ENCODE measurements at regions not wholly inside any gene's neighbourhood (a gene's known extent, or its start where the extent isn't known, plus 50 kb on each side); places are given as distances from the start of the nearest gene placed in this dataset.

DNA sequence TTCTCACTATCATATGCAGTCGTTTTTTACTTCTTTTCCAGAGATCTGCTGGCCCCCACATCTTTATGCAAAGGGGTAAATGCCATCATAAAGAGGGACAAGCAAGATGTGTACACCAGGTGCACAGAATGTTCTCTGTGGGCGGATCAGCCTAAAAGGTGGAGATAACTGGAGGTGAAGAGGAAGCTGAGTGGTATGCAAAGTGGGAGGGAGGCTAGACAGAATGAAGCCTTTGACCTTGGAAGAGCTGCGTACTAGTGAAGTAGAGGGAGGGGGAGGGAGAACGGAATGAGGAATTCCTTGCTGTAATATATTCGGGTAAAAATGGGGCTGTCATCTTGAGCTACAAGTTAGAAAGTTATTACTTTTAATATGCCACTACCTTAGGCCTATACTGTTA, 287.5 kb upstream of the VRK2 start:
- no peaks in the 10 kb centered on the region for H3K27me3 ChIP-seq (ENCODE audit: insufficient read depth in 3 of 3, low read length in 2 of 3)
- peaks cover 5% of the 10 kb centered on the region for H3K4me1 ChIP-seq
- no peak for DNase-seq
- WGBS, 3 donors: 38 to 50% (median 43%) methylated on average over 5 of the region's 5 CpGs
- intact Hi-C loops (cut with DNase I): loop anchor here in 1 of 2 donors (5.0 kb wide), 1 partner anchor 688 kb away; no protein-coding TSS in a partner anchor
- no peak overlapping the region for H3K4me3 ChIP-seq
- H3K36me3 ChIP-seq (ENCODE audit: insufficient read depth in 1 of 2, low read depth in 1 of 2): no peaks in the 10 kb centered on the region
- TF ChIP-seq, protein P1, sequence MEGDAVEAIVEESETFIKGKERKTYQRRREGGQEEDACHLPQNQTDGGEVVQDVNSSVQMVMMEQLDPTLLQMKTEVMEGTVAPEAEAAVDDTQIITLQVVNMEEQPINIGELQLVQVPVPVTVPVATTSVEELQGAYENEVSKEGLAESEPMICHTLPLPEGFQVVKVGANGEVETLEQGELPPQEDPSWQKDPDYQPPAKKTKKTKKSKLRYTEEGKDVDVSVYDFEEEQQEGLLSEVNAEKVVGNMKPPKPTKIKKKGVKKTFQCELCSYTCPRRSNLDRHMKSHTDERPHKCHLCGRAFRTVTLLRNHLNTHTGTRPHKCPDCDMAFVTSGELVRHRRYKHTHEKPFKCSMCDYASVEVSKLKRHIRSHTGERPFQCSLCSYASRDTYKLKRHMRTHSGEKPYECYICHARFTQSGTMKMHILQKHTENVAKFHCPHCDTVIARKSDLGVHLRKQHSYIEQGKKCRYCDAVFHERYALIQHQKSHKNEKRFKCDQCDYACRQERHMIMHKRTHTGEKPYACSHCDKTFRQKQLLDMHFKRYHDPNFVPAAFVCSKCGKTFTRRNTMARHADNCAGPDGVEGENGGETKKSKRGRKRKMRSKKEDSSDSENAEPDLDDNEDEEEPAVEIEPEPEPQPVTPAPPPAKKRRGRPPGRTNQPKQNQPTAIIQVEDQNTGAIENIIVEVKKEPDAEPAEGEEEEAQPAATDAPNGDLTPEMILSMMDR (IDR thresholded peaks at IDR 0.05): no peak
- H3K27ac ChIP-seq: no peak overlapping the region
- H3K9me3 ChIP-seq: no peaks in the 10 kb centered on the region
- ATAC-seq: peak in 1 of 4 donors; percentile 16

DNA sequence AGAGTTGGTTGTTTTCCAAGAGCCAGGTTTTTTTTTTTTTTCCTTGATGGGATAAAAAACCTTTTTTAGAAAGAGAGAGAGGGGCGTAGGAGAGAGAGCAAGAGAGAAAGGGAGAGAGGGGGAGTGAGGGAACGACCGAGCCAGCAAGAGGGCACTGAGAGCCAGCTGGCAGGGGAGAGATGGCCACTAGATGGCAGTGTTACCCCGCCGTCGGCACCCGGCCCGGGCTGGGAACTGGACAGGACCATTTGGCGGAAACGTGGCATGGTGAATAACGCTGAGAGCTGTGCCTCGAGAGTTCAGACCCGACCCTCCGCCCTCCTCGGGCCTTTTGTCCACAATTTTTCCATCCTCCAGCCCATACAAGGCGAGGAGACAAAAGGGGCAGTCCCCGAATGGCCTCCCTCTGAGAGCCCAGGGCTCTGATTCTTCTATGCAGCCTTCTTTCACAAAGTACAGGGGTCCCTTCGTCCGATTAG, 286.7 kb upstream of the VRK2 start:
- H3K4me3 ChIP-seq: peak overlapping the region; percentile 50
- peak; percentile 90 to 99 (median 96) for ATAC-seq
- H3K36me3 ChIP-seq (ENCODE audit: insufficient read depth in 1 of 2, low read depth in 1 of 2): no peaks in the 10 kb centered on the region
- no peak overlapping the region for H3K27ac ChIP-seq
- WGBS, 3 donors: 1% methylated on average over 19 of the region's 19 CpGs
- TF ChIP-seq, protein P1 (IDR thresholded peaks at IDR 0.05): peak; percentile 95
- peak; percentile 80 to 89 for DNase-seq
- intact Hi-C loops (cut with DNase I): loop anchor here (5.0 to 10.0 kb wide), 2 partner anchors 685 to 687 kb away; no protein-coding TSS in a partner anchor
- no peaks in the 10 kb centered on the region for H3K27me3 ChIP-seq (ENCODE audit: insufficient read depth in 3 of 3, low read length in 2 of 3)
- H3K4me1 ChIP-seq: peaks cover 5% of the 10 kb centered on the region
- no peaks in the 10 kb centered on the region for H3K9me3 ChIP-seq

DNA sequence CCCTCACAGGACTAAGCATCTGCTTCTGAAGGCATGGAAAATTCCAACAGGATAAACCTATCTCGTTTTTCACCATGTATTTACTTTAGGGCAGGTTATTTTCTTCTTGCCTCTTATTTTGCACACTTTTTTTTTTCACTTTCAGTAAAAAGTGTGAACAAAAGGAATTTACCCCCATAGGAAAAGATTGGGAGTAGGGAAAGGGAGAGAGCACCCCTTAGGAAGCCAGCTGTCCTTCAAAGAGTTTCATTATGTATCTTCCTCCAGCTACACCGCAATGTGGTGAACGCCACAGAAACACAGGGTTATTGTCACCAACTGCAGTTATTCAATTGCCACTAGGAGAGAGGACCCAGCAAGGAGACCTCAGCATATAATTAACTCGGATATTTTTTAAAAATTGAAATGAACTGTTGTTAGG, 286.2 kb upstream of the VRK2 start:
- ATAC-seq: peak in 1 of 4 donors; percentile 20
- peak overlapping the region; percentile 50 for H3K4me3 ChIP-seq
- intact Hi-C loops (cut with DNase I): loop anchor here in 1 of 2 donors (10.0 kb wide), 1 partner anchor 684 kb away; no protein-coding TSS in a partner anchor

DNA sequence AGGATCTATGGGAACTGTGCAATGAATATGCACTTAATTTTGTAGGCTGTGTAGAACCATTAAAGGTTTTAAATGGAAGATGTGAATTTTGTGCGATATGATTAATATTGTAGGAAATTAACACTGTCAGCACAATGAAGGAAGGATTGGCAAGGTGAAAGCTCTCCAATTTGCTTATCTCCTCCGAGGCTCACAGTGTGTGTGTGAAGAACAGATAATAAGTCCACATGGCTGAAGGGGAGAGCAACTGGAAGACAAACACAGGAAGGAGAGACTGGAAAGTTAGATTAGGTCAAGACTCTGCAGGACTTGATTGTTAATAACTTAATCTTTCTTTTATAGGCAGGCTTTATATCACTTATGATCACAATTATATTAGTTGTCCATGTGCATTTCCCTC, 269.7 kb upstream of the VRK2 start:
- no peaks in the 10 kb centered on the region for H3K27me3 ChIP-seq (ENCODE audit: insufficient read depth in 3 of 3, low read length in 2 of 3)
- intact Hi-C loops (cut with DNase I): no loop called here
- DNase-seq (no peak), ATAC-seq (no peak)
- H3K9me3 ChIP-seq: no peaks in the 10 kb centered on the region
- H3K27ac ChIP-seq: no peak overlapping the region
- TF ChIP-seq, protein P1 (IDR thresholded peaks at IDR 0.05): no peak
- no peak overlapping the region for H3K4me3 ChIP-seq
- H3K4me1 ChIP-seq: no peaks in the 10 kb centered on the region
- H3K36me3 ChIP-seq (ENCODE audit: insufficient read depth in 1 of 2, low read depth in 1 of 2): no peaks in the 10 kb centered on the region
- 74 to 86% (median 75%) methylated on average over 2 of the region's 2 CpGs for WGBS, 3 donors

More for the DNA sequence above, 286.2 kb upstream of the VRK2 start:
- TF ChIP-seq, protein P1 (IDR thresholded peaks at IDR 0.05): no peak
- peaks cover 5% of the 10 kb centered on the region for H3K4me1 ChIP-seq
- H3K27me3 ChIP-seq (ENCODE audit: insufficient read depth in 3 of 3, low read length in 2 of 3): no peaks in the 10 kb centered on the region
- H3K9me3 ChIP-seq: no peaks in the 10 kb centered on the region
- 63 to 67% (median 63%) methylated on average over 4 of the region's 4 CpGs for WGBS, 3 donors
- H3K36me3 ChIP-seq (ENCODE audit: insufficient read depth in 1 of 2, low read depth in 1 of 2): no peaks in the 10 kb centered on the region
- no peak for DNase-seq
- H3K27ac ChIP-seq: no peak overlapping the region

DNA sequence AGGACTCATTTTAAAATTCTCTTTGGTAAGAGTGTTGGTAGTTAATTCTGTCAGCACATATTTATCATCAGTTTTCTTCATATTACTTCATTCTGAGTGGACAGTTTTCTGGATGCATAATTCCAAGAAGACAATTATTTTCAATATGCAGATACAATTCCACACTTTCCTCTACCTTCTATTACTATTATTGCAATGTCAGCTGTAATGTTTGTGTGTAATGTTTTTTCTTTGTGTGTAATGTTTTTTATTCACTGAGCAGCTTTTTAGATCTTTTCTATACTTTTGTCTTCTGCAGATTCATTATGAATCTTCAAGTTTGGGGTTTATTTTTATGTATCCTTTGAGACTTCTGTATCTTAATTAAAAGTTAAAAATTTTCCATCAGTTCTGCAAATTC, 264.0 kb upstream of the VRK2 start:
- Histone ChIP-seq H3K4me3 (no peak overlapping the region), H3K27ac (no peak overlapping the region), H3K4me1 (no peaks in the 10 kb centered on the region), H3K36me3 (ENCODE audit: insufficient read depth in 1 of 2, low read depth in 1 of 2) (no peaks in the 10 kb centered on the region), H3K9me3 (no peaks in the 10 kb centered on the region), H3K27me3 (ENCODE audit: insufficient read depth in 3 of 3, low read length in 2 of 3) (no peaks in the 10 kb centered on the region)
- ATAC-seq: no peak
- TF ChIP-seq, protein P1 (IDR thresholded peaks at IDR 0.05): no peak
- intact Hi-C loops (cut with DNase I): no loop called here
- no peak for DNase-seq
